Activated CD8-positive, alpha-beta memory T cell treated with anti-CD3 and anti-CD28 coated beads, Interleukin-2, amount 50 U/mL, for 4 hours (primary cell): ENCODE measurements at regions not wholly inside any gene's neighbourhood (a gene's known extent, or its start where the extent isn't known, plus 50 kb on each side); places are given as distances from the start of the nearest gene placed in this dataset.
A peak's percentile ranks its signal among the peaks of the same experiment; 100 is the strongest.

ENCODE experiments used
- DNase-seq: peaks from one replicate; pipeline ENCODE4 v3.0.0-alpha.2; 2020

DNA sequence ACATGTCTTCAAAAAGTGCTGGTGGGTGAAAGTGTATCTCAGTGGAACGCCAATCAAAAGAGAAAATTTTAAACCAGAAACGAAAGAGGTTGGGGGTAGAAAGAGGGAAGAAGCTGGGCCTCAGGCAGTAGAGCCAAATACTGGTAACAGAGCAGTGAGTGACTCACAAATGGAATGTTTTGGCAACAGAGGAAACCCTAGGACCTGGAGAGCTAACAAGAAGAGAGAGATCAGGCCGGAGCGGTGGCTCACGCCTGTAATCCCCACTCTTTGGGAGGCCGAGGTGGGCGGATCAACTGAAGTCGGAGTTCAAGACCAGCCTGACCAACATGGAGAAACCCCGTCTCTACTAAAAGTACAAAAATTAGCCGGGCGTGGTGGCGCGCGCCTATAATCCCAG is 450.8 kb upstream of the NAALADL2 start:
- DNase-seq, result no peak

DNA sequence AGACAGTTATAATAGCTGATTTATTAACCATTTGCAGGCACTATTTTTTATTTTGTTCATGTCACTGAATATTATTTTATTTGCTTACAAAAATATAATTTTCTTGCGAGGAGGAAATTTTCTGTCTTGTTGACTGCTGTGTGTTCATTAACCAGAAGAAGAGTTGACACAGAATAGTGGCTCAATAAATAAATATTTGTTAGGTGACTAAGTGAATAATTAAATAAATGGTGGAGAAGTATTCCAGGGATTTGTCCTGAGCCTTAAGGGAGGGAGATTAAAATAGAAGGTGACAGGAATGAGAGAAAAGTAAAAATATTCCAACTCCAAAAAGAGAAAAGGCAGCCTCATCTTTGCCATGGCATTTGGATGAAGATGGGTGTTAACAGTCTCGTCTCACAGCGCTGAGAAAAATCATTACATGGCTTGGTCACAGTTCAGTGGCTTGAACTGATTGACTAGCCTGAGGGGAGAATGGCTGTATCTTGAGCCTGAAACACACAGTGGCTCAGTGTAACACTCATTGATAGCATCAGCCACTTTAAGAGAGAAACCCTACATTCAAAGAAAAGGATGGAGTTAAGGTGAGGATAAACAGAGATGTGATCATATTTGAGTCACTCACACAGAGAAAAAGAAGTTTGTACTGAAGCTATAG is 449.9 kb upstream of the NAALADL2 start:
- DNase-seq, result no peak

DNA sequence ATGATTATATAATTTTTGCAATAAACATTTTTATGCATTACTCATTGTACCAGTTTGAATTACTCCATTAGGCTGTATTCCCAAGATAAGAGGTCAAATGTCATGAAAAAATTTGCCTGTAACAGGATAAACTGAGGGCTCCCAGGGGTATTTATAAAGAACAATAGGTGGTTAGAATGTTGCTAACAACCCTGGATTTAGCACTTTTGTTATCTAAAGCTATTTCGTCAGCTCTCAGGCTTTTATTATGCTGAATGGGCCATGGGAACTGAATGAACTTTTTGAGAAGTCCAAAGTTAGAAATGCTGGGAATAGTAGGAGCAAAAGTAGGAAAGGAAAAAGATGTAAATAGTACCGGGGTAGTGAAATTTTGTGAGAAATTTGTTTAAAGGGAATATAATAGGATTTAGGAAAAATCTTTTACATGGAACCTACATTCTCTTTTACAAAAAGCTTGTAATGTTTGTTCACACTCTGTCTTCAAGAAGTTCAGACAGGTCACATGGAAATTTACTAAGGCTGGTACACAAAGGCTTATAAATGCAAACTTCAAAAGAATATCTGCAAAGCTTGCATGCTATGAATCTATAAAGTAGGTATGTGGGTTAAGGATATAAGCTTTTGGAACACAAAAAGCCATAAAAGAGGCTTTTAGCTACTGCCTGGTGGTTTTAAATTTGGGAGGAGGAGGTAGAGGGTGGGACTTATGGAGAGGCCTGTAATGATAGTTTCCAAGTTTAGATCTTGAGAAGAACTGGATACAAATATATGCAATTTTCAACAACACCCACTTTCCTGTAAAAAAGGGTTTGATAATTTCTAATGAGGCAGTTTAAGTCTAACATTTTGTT is 445.8 kb upstream of the NAALADL2 start:
- no peak for DNase-seq

DNA sequence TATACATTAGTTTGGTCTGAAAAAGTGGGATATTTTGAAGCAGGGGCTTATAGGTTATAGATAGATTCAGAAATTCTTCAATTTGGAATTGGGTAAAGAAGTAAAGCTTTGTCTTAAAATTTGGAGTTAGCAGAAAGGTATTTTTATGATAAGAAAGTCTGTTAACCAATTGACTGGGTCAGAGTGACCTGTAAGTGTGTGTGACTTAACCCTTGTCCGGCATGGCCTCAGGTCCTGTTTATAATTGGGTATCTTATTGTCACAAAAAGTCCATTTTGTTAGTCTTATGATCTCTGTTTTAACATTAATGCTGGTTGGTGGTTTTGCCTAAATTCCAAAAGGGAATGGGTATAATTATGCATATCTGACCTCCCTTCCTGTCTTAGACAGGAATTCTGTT is 444.2 kb upstream of the NAALADL2 start:
- DNase-seq, result no peak

DNA sequence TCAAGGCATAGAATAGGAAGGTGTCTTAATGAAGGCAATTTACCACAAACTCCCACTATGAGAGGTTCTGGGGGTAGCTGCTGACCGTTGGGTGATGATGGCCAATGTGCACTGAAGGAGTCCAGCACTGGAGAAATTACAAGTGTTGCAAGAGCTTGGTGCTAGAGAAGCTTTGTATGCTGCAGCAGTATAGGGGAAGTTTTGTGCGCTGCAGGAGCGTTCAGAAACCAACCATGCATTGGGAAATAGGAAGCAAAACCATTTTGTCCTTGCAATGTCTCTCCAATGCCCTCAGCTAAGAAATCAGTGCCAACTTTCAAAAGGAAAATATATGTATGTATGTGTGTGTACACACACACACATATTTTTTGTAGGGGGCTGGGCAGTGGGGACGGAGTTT is 441.6 kb upstream of the NAALADL2 start:
- DNase-seq, result no peak

DNA sequence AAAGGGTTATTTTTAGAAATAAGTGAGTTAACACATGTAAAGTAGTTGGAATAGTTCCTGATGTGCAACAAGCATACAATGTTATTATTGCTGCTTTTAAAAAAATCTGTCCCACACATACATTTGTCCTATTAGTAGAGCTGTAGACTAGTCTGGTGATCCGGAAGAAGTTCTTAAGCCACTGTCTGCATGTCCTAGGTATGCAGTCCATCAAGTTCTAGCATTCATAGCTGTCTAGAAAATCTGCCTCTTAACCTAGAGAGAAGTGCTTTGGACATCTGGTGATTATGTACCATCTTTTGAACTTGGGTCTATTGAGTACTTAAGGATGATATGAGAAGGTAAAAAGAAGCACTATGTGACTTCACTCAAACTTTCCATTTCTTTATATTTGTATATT is 439.9 kb upstream of the NAALADL2 start:
- no peak for DNase-seq

DNA sequence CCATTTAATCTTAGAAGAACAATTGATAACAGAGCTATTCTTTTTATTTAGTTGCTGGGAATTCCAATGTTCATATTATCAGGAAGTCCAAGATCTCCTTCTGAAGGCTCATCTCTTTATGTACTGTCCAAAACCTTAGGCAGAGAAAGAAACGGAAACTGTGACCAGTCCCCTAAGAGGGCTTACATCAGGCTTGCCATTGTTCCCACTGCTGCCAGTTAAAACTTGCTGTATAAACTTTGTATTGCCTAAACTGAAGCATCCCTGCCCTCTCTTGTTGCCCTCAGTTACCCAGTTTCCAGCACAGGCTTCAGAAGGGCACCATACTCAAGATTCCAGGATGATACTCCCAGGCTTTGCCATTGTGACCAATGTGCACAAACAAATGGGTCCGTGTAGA is 435.2 kb upstream of the NAALADL2 start:
- DNase-seq, result no peak

DNA sequence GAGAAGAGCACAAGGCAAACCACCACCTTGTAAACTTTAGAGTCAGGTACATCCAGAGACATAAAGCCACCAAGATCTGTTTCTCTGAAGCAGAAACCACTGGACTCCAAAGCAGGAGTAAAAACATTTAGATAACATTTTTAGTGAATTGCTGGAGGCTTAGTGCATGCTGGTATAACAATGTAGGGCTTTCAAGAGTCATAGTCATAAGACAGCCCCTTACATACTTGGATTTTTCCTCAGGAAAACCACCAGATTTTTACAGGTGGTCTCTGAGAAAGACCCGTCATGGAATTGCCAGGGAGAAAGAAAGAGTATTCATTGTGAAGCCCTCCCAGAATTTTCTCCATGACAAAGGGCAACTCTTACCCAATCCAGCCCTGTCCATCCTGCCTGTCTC is 434.5 kb upstream of the NAALADL2 start:
- DNase-seq, result no peak

DNA sequence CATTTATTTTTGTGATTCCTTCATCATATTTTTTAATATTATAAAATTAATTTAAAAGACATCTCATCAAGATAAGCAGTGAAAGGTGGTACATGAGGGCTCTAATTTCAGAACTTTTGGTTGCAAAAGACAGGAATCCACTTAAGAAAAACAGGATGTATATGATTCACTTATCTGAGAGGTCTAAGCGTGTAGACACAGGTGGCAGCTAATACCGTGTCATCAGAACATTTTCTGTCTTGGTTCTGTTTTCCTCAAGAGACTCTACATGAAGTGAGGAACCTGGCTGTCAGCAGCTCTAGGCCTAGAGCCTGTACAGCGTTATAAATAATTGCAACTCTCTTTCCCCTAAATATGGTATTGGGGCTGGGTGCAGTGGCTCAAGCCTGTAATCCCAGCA is 433.7 kb upstream of the NAALADL2 start:
- DNase-seq, result no peak

DNA sequence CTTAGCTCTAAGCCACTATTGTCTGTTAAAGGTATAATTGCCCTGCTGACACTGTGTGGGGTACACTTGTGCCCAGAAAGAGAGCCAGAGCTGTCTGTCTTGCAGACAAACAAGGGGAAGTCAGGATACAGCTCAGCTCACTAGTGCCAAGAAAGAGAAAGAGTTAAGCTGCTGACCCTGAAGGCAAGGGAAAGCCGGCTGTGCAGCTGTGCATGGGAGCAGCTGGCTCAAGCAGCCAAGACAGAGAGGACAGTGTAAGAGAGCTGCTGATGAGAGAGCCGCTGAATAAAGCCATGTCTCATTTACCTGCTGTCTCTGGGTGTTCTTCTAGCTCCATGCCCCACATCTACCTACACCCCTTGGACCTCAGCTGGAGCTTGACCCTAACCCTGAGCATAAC is 428.1 kb upstream of the NAALADL2 start:
- no peak for DNase-seq

DNA sequence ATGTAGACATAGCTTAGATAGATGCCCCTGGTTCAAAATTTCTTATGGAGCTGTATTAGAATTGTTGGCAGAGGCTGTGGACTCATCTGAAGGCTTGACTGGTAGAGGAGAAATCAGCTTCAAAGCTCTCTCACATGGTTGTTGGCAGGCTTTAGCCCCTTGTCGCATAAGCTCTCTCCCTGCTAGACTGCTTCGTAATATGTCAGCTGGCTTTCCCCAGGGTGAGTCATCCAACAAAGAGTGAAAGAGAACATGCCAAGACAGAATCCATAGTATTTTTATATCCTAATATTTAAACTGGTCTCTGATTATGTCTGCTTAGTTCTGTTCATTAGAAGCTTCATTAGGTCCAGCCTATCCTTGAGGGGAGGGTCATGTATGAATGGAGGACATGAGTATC is 427.4 kb upstream of the NAALADL2 start:
- no peak for DNase-seq

DNA sequence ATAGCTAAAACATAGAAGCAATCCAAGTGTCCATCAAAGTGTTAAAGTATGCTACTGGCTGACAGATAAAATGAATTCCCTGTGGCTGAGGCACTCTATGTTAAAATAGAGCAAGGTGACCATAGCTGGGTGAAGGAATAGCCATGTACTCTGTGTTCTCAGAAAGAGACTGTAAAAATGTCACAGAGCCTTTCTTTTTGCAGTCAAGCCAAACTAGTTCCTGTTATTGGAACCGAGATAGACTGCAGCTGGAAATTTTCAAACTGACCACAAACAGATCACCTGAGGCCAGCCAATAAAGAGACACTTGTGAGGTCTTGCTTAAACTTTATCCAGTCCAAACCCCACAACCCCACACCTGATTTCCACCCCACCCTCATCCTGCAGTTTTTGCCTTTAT is 422.8 kb upstream of the NAALADL2 start:
- DNase-seq, result no peak

DNA sequence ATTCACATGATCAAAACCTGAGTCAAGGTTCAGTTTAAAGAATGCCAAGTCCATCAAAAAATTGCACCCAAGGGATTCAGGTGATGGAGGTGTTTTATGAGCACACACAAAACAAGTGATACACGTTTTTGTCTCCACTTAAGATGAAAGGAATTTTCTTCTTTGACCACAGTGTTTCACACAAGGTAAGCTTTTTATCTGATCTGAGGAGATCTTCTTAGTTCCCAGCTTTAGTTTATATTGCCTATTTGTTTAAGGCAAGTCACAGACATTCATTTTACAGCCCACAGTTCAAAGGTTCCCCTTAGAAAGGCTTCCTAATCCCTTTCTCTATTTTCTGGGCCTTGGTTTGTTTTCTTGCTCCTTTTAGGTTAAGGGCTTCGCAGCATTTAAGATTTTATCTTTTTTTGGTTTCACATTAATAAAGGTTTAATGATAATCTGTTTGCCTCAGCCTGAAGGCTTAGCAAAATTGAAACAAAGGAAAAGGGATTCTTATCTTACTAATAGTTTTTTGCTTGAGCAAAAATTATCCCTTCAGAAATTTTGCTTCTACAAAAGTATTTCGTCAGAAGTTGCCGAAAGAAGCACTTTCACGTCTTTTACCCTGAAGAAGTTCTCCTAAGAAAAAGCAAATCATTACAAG is 420.5 kb upstream of the NAALADL2 start:
- no peak for DNase-seq

DNA sequence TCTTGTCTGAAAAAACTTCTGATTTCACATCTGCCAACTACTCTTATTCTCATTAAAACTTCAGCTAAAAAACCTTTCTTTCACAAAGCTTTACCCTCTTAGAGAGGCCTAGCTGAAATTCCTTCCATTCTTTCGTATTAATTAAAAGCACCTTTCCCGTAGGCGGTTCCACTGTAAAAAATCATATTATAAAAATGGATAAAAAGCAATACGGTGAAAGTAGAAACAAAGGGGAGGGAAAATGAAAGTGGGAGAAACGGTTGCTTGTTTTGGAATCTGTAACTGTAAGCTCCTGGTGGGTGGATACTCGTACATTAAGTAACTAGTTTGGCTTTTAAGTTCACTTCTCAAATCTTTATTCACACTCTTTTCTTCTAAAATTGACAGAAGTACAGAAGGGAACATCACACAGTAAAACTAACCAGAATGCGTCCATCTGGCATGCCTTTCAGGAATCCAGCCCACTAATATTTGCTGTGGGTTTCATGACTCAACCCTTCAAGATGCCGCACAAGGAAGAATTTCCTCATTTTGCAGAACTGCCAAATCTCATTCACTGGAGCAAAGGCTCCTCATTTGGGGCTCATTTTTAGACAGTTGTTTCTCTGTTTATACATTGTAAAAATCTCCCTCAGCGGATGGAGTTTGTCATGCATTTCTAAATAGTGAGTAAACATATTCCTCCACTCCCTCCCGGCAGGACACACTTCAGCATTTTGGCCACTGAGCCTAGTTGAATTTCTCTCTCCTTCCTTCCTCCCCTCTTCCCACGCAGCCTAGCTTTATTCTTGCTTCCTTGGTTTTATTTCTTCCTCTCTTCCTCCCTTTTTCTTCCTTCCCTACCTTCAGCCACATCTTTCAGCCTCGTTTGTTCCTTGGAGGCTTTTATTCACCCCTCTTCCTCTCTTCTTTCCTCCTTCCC is 419.5 kb upstream of the NAALADL2 start:
- no peak for DNase-seq

DNA sequence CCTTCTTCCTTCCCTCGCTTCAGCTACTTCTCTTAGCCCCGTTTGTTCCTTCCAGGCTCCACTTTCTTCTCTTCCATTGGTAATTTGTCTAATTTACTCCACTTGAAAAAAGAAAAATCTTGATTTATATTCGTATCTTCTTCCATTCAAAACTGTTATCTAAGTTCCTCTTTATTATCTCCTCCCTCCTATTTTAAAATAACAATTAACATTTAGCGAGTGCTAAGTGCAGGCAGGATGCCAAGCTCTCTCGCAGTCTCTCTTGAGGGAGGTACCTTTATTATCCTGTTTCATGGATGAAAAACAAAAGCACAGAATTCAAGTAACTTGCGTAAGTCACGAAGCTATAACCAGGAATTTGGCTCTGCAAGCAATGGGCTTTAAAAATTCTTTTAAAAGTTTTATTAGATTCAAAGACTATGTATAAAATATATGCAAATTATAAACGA is 418.9 kb upstream of the NAALADL2 start:
- DNase-seq, result no peak

DNA sequence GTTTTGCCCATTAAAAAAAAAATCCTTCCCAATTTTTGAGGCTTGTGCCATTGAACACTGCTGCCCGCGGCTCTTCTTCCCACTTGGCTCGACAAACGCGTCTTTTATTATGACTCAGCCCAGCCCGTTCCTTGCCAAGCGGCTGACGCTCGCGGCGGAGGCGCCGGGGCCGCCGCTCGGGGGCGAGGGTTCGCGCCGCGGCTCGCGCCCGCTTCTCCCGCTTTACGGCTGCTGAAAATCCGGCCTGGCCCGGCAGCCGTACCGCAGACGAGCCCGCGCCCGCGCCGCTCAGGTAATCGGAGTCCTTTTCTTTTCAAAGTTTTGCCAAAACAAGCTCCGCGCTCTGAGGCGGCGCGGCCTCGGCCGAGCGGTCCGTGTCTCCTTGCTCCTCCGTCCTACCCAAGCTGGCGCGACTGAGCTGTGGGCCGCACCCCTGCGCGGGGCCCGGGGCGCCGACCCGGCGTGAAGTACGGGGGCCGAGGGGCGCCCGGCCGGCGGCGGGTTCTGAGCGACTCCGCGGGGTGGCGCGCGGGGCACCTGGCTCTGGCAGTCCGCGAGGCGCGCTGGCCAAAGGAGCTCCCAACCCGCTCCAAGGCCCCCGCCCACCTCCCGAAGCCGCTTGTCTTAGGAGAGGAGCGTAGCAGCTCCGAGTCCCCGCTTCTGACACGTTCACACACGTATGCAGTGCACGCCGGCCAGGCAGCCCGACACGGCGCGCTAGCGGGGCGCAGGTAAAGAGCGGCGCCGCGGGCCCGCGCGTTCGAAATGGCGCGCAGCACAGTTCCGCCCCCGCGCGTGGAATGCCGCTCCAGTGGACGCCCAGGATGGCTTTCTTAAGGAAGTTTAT is 418.2 kb upstream of the NAALADL2 start:
- DNase-seq, result peak; percentile 55

DNA sequence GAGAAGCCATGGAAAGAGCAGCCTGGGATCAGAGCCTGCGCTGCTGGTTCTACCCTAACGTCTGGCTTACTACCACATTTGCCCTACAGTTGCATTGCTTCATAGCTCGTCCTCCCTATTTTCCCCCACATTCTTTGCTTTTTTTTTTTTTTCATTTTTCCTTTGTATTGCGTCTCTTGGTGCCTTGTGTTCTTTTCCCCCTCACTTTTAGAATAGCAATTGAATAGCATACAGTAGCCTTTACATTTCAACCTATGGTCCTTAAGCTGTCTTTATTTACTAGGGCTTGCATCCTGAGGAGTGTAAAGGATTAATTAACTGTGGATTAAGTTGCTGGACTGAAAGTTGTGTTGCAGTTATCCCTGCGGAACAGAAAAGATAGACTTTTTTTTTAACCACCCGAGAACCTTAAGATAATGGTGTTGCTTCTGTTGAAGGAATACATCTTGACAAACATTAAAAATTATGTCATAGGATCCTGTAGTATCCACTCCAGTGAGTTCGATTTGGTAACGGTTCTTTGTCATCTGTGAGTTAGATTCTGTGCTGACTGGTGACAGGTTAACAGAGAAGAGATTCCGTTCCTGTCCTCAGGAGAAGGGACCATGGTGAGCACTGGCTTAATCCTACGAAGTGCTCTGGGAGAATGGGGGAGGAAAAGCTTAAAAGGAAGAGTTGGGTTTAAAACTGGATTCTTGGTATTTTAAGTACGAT is 417.4 kb upstream of the NAALADL2 start:
- no peak for DNase-seq

DNA sequence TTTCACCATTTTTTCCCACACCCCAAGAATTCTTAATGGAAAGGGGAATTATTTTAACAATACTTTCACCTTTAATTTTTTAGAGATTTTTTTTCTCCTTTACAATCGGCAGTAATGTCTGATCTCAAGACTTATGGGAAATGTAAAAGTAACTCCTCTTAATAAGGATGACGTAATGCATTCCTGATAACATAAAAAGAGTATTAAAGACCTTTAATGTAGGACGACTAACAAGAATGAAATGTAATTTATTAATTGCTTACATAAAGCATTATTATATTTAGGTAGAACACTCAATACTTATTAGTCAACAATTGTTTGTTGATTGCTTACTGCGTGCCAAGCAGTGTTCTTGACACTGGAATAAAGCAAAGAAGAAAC is 416.8 kb upstream of the NAALADL2 start:
- DNase-seq, result no peak

DNA sequence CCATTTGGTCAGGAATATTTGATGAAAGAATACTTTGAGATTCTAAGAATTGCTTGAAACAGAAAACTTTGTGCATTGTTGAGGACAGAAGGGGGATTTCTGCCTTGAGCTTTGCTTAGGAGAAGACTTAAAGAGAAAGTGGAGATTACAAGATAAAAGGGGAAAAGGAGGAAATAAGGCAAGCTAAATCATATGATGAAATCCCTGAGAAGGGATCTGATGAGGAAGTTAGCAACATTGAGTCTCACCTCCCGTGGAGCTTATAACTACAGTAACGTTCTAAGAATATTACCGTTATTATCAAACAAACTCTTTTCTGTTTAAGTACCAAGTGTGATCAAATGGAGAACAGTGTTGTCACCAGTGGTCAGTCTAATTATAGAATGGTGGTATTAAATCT is 414.7 kb upstream of the NAALADL2 start:
- DNase-seq, result no peak

DNA sequence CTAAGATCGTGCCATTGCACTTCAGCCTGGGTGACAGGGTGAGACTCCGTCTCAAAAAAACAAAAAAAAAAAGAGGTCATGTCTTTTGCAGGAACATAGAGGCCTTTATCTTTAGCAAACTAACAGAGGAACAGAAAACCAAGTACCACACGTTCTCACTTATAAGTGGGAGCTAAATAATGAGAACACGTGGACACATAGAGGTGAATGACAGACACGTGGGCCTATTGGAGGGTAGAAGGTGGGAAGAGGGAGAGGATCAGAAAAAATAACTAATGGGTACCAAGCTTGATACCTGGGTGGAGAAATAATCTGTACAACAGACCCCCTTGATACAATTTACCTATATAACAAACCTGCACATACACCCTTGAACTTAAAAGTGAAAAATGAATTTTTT is 401.4 kb upstream of the NAALADL2 start:
- no peak for DNase-seq

DNA sequence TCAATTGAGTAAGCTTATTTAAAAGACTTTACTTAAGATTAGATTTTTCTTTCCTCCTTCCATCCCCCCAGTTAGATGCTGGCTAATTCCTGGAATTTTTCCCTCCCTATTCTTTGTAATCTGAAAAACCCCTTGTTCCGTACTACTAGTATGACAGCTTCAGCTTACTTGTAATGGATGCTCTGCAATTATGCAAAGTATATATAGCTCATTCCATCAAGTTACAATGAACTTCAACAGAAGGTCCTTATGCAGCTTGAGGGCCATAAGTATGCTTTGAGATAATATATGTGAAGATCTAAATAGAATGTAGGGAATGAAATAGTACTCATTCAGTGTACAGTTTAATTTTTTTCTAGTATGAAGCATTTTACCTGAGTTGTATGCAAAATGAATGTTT is 398.3 kb upstream of the NAALADL2 start:
- DNase-seq, result no peak
